ENCODE measurements at regions not wholly inside any gene's neighbourhood (a gene's known extent, or its start where the extent isn't known, plus 50 kb on each side); places are given as distances from the start of the nearest gene placed in this dataset.

GRCh38 chr7:50857804-50858489 is 75.3 kb upstream of the GRB10 start:
- no peak for DNase-seq (ENCODE audit: low spot score in 2 of 2)
- TF ChIP-seq POLR2A (IDR thresholded peaks at IDR 0.05) (no peak), CTCF (IDR thresholded peaks at IDR 0.05) (no peak)
- WGBS, 2 donors = 80 to 83% methylated on average over 6 of the region's 6 CpGs

GRCh38 chr7:50856806-50857205 is 74.1 kb upstream of the GRB10 start:
- WGBS, 2 donors = 84 to 86% methylated on average over 5 of the region's 5 CpGs

More at GRCh38 chr7:50857804-50858489, 75.3 kb upstream of the GRB10 start:
- no peak overlapping the region for H3K4me3 ChIP-seq (ENCODE audit: low read depth, poor library complexity, severe bottlenecking)
- intact Hi-C loops (cut with DNase I; ENCODE audit: low total_unique reads) = no loop called here

GRCh38 chr7:50856231-50856630 is 73.5 kb upstream of the GRB10 start:
- no peak for TF ChIP-seq CTCF (IDR thresholded peaks at IDR 0.05)
- 93 to 96% methylated on average over 4 of the region's 4 CpGs for WGBS, 2 donors
- no peak for DNase-seq (ENCODE audit: low spot score in 2 of 2)
- H3K4me3 ChIP-seq (ENCODE audit: low read depth, poor library complexity, severe bottlenecking) = no peak overlapping the region
- intact Hi-C loops (cut with DNase I; ENCODE audit: low total_unique reads) = no loop called here

More at GRCh38 chr7:50856806-50857205, 74.1 kb upstream of the GRB10 start:
- H3K4me3 ChIP-seq (ENCODE audit: low read depth, poor library complexity, severe bottlenecking) = no peak overlapping the region
- intact Hi-C loops (cut with DNase I; ENCODE audit: low total_unique reads) = no loop called here
- no peak for DNase-seq (ENCODE audit: low spot score in 2 of 2)
- TF ChIP-seq CTCF (IDR thresholded peaks at IDR 0.05) (no peak), POLR2A (IDR thresholded peaks at IDR 0.05) (no peak)

GRCh38 chr7:50855526-50855925 is 72.8 kb upstream of the GRB10 start:
- no peak for DNase-seq (ENCODE audit: low spot score in 2 of 2)
- WGBS, 2 donors = 94 to 95% methylated on average over 5 of the region's 5 CpGs
- TF ChIP-seq POLR2A (IDR thresholded peaks at IDR 0.05) = no peak
- no peak for TF ChIP-seq CTCF (IDR thresholded peaks at IDR 0.05)
- no peak overlapping the region for H3K4me3 ChIP-seq (ENCODE audit: low read depth, poor library complexity, severe bottlenecking)
- intact Hi-C loops (cut with DNase I; ENCODE audit: low total_unique reads) = no loop called here

GRCh38 chr7:50854831-50855230 is 72.1 kb upstream of the GRB10 start:
- intact Hi-C loops (cut with DNase I; ENCODE audit: low total_unique reads) = no loop called here
- TF ChIP-seq POLR2A (IDR thresholded peaks at IDR 0.05) = no peak
- TF ChIP-seq CTCF (IDR thresholded peaks at IDR 0.05) = no peak
- 35 to 74% methylated on average over 3 of the region's 3 CpGs for WGBS, 2 donors
- no peak for DNase-seq (ENCODE audit: low spot score in 2 of 2)
- no peak overlapping the region for H3K4me3 ChIP-seq (ENCODE audit: low read depth, poor library complexity, severe bottlenecking)

GRCh38 chr7:50854247-50854646 is 71.6 kb upstream of the GRB10 start:
- H3K4me3 ChIP-seq (ENCODE audit: low read depth, poor library complexity, severe bottlenecking) = no peak overlapping the region
- WGBS, 2 donors = 88% methylated on average over 6 of the region's 6 CpGs
- DNase-seq (ENCODE audit: low spot score in 2 of 2) = no peak
- TF ChIP-seq POLR2A (IDR thresholded peaks at IDR 0.05) (no peak), CTCF (IDR thresholded peaks at IDR 0.05) (no peak)
- intact Hi-C loops (cut with DNase I; ENCODE audit: low total_unique reads) = no loop called here
